GM20000 (cell line): ENCODE measurements at regions not wholly inside any gene's neighbourhood (a gene's known extent, or its start where the extent isn't known, plus 50 kb on each side); places are given as distances from the start of the nearest gene placed in this dataset.

Experiments
- DNase-seq: peaks from one replicate; pipeline ENCODE4 v3.0.0; 2012; ENCODE audit warnings: low spot score
- CTCF ChIP-seq: IDR thresholded peaks from 2 replicates; pipeline ENCODE4 v1.5.1; 2012; ENCODE audit warnings: mild to moderate bottlenecking, control low read depth; ENCODE audit errors: extremely low read depth, missing control alignments

- no peak for DNase-seq
- TF ChIP-seq CTCF, result no peak
Measured at GRCh38 chr11:69978841-69979614, 99.1 kb upstream of the ANO1 start.

GRCh38 chr11:69979632-69980031 lies 98.5 kb upstream of the ANO1 start:
- no peak for TF ChIP-seq CTCF
- DNase-seq, result no peak

GRCh38 chr11:69981119-69981784 lies 96.9 kb upstream of the ANO1 start:
- DNase-seq, result no peak
- TF ChIP-seq CTCF, result no peak

- no peak for DNase-seq
- TF ChIP-seq CTCF, result no peak
Measured at GRCh38 chr11:69982690-69983570, 95.2 kb upstream of the ANO1 start.

GRCh38 chr11:69983571-69983877 lies 94.6 kb upstream of the ANO1 start:
- DNase-seq, result no peak
- TF ChIP-seq CTCF, result no peak

GRCh38 chr11:69983897-69984438 lies 94.1 kb upstream of the ANO1 start:
- TF ChIP-seq CTCF, result no peak
- DNase-seq, result no peak
